Kidney (tissue), 13 donors: ENCODE measurements at regions not wholly inside any gene's neighbourhood (a gene's known extent, or its start where the extent isn't known, plus 50 kb on each side); places are given as distances from the start of the nearest gene placed in this dataset.
"Not testable (repeated sequence)": the region's sequence is repeated elsewhere in the genome, so short reads cannot be mapped to it uniquely, and the experiment has no call there.

ENCODE experiments used
- DNase-seq, 5 donors: peaks; one replicate each; pipeline ENCODE4 v3.0.0-alpha.2; 2013 to 2020
- FAIRE-seq: peaks from 2 replicates; lab custom pipeline; 2012; peaks lifted over from hg19 to GRCh38; lab: Jason Lieb, UNC
- H3K27ac ChIP-seq, 2 donors: one replicate each; pipeline ENCODE4 v1.7.0; 2013; ENCODE audit warnings: low read depth in 2 of 2, low read length in 2 of 2, inconsistent platforms in 1 of 2
- H3K27me3 ChIP-seq: one replicate; pipeline ENCODE4 v1.7.1; 2013; ENCODE audit warnings: low read length, inconsistent platforms; ENCODE audit not compliant: control insufficient read depth, insufficient read depth
- H3K36me3 ChIP-seq, 3 donors: one replicate each; pipeline versions ENCODE4 v1.7.0 to v1.7.1; 2013; ENCODE audit warnings: low read length in 3 of 3, control low read depth in 1 of 3, inconsistent platforms in 1 of 3; ENCODE audit not compliant: insufficient read depth in 3 of 3, control insufficient read depth in 2 of 3
- H3K4me1 ChIP-seq, 3 donors: one replicate each; pipeline versions ENCODE4 v1.7.0 to v1.7.1; 2013; ENCODE audit warnings: low read length in 3 of 3, inconsistent platforms in 1 of 3, low read depth in 1 of 3; ENCODE audit not compliant: control insufficient read depth in 2 of 3, insufficient read depth in 2 of 3
- H3K4me3 ChIP-seq, 3 donors: one replicate each; pipeline versions ENCODE4 v1.7.0 to v1.8.1; 2013; ENCODE audit warnings: low read length in 3 of 3, control low read depth in 1 of 3, inconsistent platforms in 1 of 3
- H3K9ac ChIP-seq, 3 donors: one replicate each; pipeline versions ENCODE4 v1.7.0 to v1.7.1; 2013; ENCODE audit warnings: low read length in 3 of 3, control low read depth in 1 of 3, inconsistent platforms in 1 of 3
- H3K9me3 ChIP-seq, 3 donors: one replicate each; pipeline versions ENCODE4 v1.7.0 to v1.7.1; 2013; ENCODE audit warnings: low read length in 3 of 3, control low read depth in 1 of 3, inconsistent platforms in 1 of 3; ENCODE audit not compliant: control insufficient read depth in 2 of 3, insufficient read depth in 1 of 3
- intact Hi-C: fragments of 100-400 bp; cut with DNase I; formaldehyde crosslinking; loops from one replicate; pipeline ENCODE4 v1.11.1; 2022
- TF ChIP-seq, protein P1 (sequence below): IDR thresholded peaks from 3 replicates; pipeline ENCODE4 v1.5.1; 2012; ENCODE audit warnings: mild to moderate bottlenecking, moderate library complexity, borderline replicate concordance; ENCODE audit not compliant: insufficient read depth; ENCODE audit errors: extremely low read depth
- donor health status: control.
- donor health status: control.
- donor health status: control.
- donor health status: control.
- donor health status: control.
- donor health status: DM: yes; HTN: yes; CAD: no.
- donor health status: Normal renal cell carcinoma (clear cell type).

DNA sequence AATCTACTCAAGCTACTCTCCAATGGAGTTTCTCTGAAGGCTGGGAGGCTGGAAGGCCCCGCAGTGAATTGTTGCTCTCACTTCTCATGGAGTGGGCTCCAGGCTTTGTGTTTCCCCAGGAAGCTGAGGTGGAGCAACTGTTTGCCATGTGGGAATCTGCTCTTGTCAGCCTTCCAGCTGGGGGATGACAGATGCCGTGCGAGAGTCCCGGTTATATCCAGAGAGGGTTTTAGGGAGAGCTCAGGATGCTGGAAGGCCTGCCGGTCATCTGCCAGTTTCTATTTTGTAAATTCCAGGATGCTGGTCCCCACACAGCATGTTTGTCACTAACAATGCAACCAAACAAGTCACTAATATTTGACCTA, 98.2 kb upstream of the NAA20 start:
- no peak overlapping the region for H3K9ac ChIP-seq
- H3K36me3 ChIP-seq = no peaks in the 10 kb centered on the region
- peaks cover 0 to 6% (median 5%) of the 10 kb centered on the region in 3 donors for H3K4me1 ChIP-seq
- no peaks in the 10 kb centered on the region for H3K27me3 ChIP-seq
- no peak overlapping the region for H3K27ac ChIP-seq
- intact Hi-C loops = no loop called here
- FAIRE-seq (no peak), DNase-seq (no peak)
- TF ChIP-seq, protein P1, sequence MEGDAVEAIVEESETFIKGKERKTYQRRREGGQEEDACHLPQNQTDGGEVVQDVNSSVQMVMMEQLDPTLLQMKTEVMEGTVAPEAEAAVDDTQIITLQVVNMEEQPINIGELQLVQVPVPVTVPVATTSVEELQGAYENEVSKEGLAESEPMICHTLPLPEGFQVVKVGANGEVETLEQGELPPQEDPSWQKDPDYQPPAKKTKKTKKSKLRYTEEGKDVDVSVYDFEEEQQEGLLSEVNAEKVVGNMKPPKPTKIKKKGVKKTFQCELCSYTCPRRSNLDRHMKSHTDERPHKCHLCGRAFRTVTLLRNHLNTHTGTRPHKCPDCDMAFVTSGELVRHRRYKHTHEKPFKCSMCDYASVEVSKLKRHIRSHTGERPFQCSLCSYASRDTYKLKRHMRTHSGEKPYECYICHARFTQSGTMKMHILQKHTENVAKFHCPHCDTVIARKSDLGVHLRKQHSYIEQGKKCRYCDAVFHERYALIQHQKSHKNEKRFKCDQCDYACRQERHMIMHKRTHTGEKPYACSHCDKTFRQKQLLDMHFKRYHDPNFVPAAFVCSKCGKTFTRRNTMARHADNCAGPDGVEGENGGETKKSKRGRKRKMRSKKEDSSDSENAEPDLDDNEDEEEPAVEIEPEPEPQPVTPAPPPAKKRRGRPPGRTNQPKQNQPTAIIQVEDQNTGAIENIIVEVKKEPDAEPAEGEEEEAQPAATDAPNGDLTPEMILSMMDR = no peak
- no peak overlapping the region for H3K4me3 ChIP-seq
- no peaks in the 10 kb centered on the region for H3K9me3 ChIP-seq

DNA sequence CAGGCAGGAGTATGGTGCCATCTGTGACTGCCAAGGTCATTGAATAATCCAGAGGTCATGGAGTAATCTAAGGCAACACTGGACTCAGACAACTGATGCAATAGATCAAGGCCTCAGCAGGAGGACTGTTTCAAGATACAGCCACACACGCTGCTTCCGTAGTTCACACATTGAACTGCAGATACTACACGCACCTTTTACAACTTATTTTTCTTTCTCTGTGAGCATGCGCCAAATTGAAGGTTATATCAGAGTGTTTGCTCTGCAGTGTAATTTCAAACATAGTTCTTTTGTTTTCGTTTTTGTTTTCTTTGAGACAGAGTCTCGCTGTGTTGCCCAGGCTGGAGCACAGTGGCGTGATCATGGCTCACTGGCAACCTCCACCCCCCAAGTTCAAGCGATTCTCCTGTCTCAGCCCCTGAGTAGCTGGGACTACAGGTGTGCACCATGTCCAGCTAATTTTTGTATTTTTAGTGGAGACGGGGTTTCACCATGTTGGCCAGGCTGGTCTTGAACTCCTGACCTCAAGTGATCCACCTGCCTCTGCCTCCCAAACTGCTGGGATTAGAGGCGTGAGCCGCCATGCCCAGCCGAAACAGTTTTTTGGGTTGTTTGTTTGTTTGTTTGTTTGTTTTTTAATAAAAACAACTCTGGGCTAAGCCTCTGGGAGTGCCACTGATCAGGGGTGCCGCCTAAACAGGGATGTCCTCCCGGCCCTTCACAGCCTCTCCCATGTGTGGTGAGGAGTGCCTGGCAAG, 96.6 kb upstream of the NAA20 start:
- Histone ChIP-seq H3K4me3 (no peak overlapping the region), H3K4me1 (peaks cover 0 to 6% (median 5%) of the 10 kb centered on the region in 3 donors), H3K27me3 (no peaks in the 10 kb centered on the region), H3K27ac (no peak overlapping the region), H3K9me3 (no peaks in the 10 kb centered on the region), H3K9ac (no peak overlapping the region), H3K36me3 (no peaks in the 10 kb centered on the region)
- intact Hi-C loops = no loop called here
- FAIRE-seq = no peak
- peak in 1 of 5 donors; percentile 48 for DNase-seq
- TF ChIP-seq, protein P1 = no peak

DNA sequence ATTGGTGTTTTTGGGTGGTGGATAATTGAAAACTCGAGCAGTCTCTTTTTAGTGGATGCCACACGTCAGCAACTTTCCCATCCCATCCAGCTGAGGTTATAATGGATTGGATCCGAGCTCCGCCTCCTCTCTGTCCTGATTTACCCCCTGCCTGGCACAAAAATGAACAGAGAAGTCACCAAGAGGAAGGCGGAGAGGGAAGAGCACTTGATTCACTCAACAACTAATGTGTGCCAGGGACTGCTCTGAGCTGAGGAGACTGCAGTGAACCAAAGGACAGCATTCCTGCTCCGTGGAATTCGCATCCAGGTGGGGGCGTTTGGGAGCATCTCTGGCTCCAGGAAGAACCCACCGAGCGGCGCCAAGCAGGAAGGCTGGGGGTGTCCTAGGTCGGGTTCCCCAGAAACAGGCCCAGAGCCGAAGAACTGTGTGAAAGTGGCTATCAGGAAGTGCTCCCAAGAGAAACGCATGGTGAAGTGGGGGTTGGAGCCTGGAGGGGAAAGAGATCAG, 95.8 kb upstream of the NAA20 start:
- no peaks in the 10 kb centered on the region for H3K27me3 ChIP-seq
- no peaks in the 10 kb centered on the region for H3K36me3 ChIP-seq
- no peak overlapping the region for H3K9ac ChIP-seq
- intact Hi-C loops = no loop called here
- H3K4me3 ChIP-seq = no peak overlapping the region
- TF ChIP-seq, protein P1 = no peak
- FAIRE-seq = no peak
- no peaks in the 10 kb centered on the region for H3K9me3 ChIP-seq
- no peak for DNase-seq
- H3K27ac ChIP-seq = peak overlapping the region in 1 of 2 donors; percentile 5
- peaks cover 0 to 6% (median 6%) of the 10 kb centered on the region in 3 donors for H3K4me1 ChIP-seq

DNA sequence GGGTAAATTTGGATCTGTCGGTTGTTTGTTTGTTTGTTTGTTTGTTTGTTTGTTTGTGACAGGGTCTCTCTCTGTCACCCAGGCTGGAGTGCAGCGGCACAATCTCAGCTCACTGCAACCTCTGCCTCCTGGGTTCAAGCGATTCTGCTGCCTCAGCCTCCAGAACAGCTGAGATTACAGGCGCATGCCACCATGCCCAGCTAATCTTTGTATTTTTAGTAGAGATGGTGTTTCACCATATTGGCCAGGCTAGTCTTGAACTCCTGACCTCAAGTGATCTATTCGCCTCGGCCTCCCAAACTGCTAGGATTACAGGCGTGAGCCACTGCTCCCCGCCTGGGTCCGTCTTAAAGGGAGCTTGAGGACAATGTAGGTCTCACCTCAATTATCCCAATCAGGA, 95.3 kb upstream of the NAA20 start:
- H3K9ac ChIP-seq, H3K27me3 ChIP-seq, H3K9me3 ChIP-seq, H3K27ac ChIP-seq, FAIRE-seq, H3K36me3 ChIP-seq, H3K4me3 ChIP-seq, intact Hi-C loops, DNase-seq: not testable (repeated sequence)
- H3K4me1 ChIP-seq = peaks cover 0 to 10% (median 6%) of the 10 kb centered on the region in 3 donors
